ENCODE measurements at regions not wholly inside any gene's neighbourhood (a gene's known extent, or its start where the extent isn't known, plus 50 kb on each side); places are given as distances from the start of the nearest gene placed in this dataset.

DNA sequence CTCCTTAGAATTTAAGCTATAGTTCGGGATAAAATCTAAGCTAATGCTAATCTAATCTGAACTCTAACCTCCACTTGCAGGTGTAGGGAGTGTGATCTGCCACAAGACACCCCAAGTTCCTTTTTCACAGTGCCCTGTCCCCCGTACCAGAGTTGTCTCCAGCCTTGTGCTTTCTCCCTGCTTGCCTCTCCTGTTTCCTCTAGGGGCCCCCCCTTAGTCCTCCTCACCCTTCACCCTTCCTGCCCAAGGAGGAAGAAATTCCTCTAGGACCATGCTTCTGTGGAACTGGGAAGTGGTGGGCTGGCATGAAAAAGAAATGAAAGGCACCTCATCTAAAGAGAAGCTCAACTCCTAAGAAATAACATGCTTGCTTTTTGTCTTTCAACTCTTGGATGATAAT is 50.2 kb upstream of the BCL9 start:
- no peak for TF ChIP-seq EZH2 (IDR thresholded peaks at IDR 0.05; ENCODE audit: low read depth)
- no peak for TF ChIP-seq CTCF (conservative IDR thresholded peaks at IDR 0.05)

Measured in PC-9 (cell line).